ENCODE measurements at regions not wholly inside any gene's neighbourhood (a gene's known extent, or its start where the extent isn't known, plus 50 kb on each side); places are given as distances from the start of the nearest gene placed in this dataset.

- DNase-seq (ENCODE audit: low spot score) (no peak), ATAC-seq (ENCODE audit: low FRiP score) (no peak)
- no peak for TF ChIP-seq CTCF (IDR thresholded peaks at IDR 0.05)
These were observed 126.0 kb upstream of the LRFN2 start for GRCh38 chr6:40713002-40713719.

GRCh38 chr6:40710626-40711330 lies 123.6 kb upstream of the LRFN2 start:
- no peak for DNase-seq (ENCODE audit: low spot score)

GRCh38 chr6:40708049-40708448 lies 120.9 kb upstream of the LRFN2 start:
- ATAC-seq (ENCODE audit: low FRiP score) (no peak), DNase-seq (ENCODE audit: low spot score) (no peak)
- TF ChIP-seq CTCF (IDR thresholded peaks at IDR 0.05): no peak

More at GRCh38 chr6:40710626-40711330, 123.6 kb upstream of the LRFN2 start:
- TF ChIP-seq CTCF (IDR thresholded peaks at IDR 0.05): no peak
- ATAC-seq (ENCODE audit: low FRiP score): no peak

- DNase-seq (ENCODE audit: low spot score) (no peak), ATAC-seq (ENCODE audit: low FRiP score) (no peak)
- TF ChIP-seq CTCF (IDR thresholded peaks at IDR 0.05): no peak
These were observed 119.0 kb upstream of the LRFN2 start for GRCh38 chr6:40706178-40706577.

GRCh38 chr6:40705354-40705753 lies 118.2 kb upstream of the LRFN2 start:
- no peak for ATAC-seq (ENCODE audit: low FRiP score)
- DNase-seq (ENCODE audit: low spot score): no peak
- TF ChIP-seq CTCF (IDR thresholded peaks at IDR 0.05): no peak

- ATAC-seq (ENCODE audit: low FRiP score) (no peak), DNase-seq (ENCODE audit: low spot score) (no peak)
These were observed 114.3 kb upstream of the LRFN2 start for GRCh38 chr6:40701352-40702007.

More at GRCh38 chr6:40701352-40702007, 114.3 kb upstream of the LRFN2 start:
- TF ChIP-seq CTCF (IDR thresholded peaks at IDR 0.05): no peak

Data from omental fat pad (tissue), 3 donors.